Keratinocyte (primary cell): ENCODE measurements at regions not wholly inside any gene's neighbourhood (a gene's known extent, or its start where the extent isn't known, plus 50 kb on each side); places are given as distances from the start of the nearest gene placed in this dataset.

Source experiments
- DNase-seq: peaks from one replicate; pipeline ENCODE4 v3.0.0-alpha.2; 2011; ENCODE audit warnings: low read depth, missing footprints, low spot score
- FAIRE-seq: peaks from 2 replicates; lab custom pipeline; 2011; peaks lifted over from hg19 to GRCh38; lab: Jason Lieb, UNC
- H2AFZ ChIP-seq: 2 replicates; pipeline ENCODE4 v1.6.0; 2012; ENCODE audit warnings: low read length, control low read depth, inconsistent platforms; ENCODE audit not compliant: control insufficient read depth
- H3K27ac ChIP-seq: 2 replicates; pipeline ENCODE4 v1.5.1; 2011; ENCODE audit warnings: low read length; ENCODE audit not compliant: control insufficient read depth, insufficient read depth
- H3K27me3 ChIP-seq: 3 replicates; pipeline ENCODE4 v1.6.0; 2011; ENCODE audit warnings: low read length; ENCODE audit not compliant: control insufficient read depth, insufficient read depth; ENCODE audit errors: extremely low read depth
- H3K36me3 ChIP-seq, 2 experiments: 2 replicates in 1 of 2; 3 replicates in 1 of 2; pipeline ENCODE4 v1.5.1; 2011; ENCODE audit warnings: low read length in 2 of 2, mild to moderate bottlenecking in 1 of 2; ENCODE audit not compliant: control insufficient read depth in 2 of 2, insufficient read depth in 2 of 2; ENCODE audit errors: extremely low read depth in 1 of 2
- H3K4me1 ChIP-seq: 3 replicates; pipeline ENCODE4 v1.5.1; 2011; ENCODE audit warnings: low read length; ENCODE audit not compliant: control insufficient read depth, insufficient read depth; ENCODE audit errors: extremely low read depth
- H3K4me2 ChIP-seq: 3 replicates; pipeline ENCODE4 v1.6.0; 2011; ENCODE audit warnings: low read depth, low read length; ENCODE audit not compliant: control insufficient read depth, insufficient read depth; ENCODE audit errors: extremely low read depth
- H3K4me3 ChIP-seq, 3 experiments: fragments of 200-600 bp in 1 of 3; sonication (generic) in 1 of 3; 2 replicates in 2 of 3; 3 replicates in 1 of 3; pipeline ENCODE4 v1.5.1; 2011 to 2016; ENCODE audit warnings: low read length in 3 of 3, mild to moderate bottlenecking in 3 of 3, control low read depth in 2 of 3, inconsistent platforms in 1 of 3, low read depth in 1 of 3, mixed read lengths in 1 of 3, mixed run types in 1 of 3, moderate library complexity in 1 of 3; ENCODE audit not compliant: control insufficient read depth in 2 of 3, insufficient read depth in 2 of 3; ENCODE audit errors: extremely low read depth in 1 of 3
- H3K79me2 ChIP-seq: 2 replicates; pipeline ENCODE4 v1.6.0; 2012; ENCODE audit warnings: low read length; ENCODE audit not compliant: control insufficient read depth, insufficient read depth
- H3K9ac ChIP-seq: 3 replicates; pipeline ENCODE4 v1.6.0; 2011; ENCODE audit warnings: low read length; ENCODE audit not compliant: control insufficient read depth, insufficient read depth; ENCODE audit errors: extremely low read depth
- H3K9me1 ChIP-seq: 3 replicates; pipeline ENCODE4 v1.6.0; 2011; ENCODE audit warnings: low read length; ENCODE audit not compliant: control insufficient read depth, insufficient read depth; ENCODE audit errors: extremely low read depth
- H3K9me3 ChIP-seq: 2 replicates; pipeline ENCODE4 v1.5.1; 2012; ENCODE audit warnings: low read depth, low read length; ENCODE audit not compliant: control insufficient read depth
- H4K20me1 ChIP-seq: 3 replicates; pipeline ENCODE4 v1.6.0; 2011; ENCODE audit warnings: low read length; ENCODE audit not compliant: control insufficient read depth, insufficient read depth; ENCODE audit errors: extremely low read depth
- CTCF ChIP-seq, 3 experiments: IDR thresholded peaks in 1 of 3; conservative IDR thresholded peaks in 1 of 3; optimal IDR thresholded peaks in 1 of 3; 2 replicates in 2 of 3; 3 replicates in 1 of 3; pipeline versions ENCODE3 to v1.5.1; 2011; ENCODE audit warnings: low read length in 3 of 3, mild to moderate bottlenecking in 3 of 3, moderate library complexity in 2 of 3, control low read depth in 1 of 3, inconsistent platforms in 1 of 3; ENCODE audit not compliant: insufficient read depth in 2 of 3; ENCODE audit errors: extremely low read depth in 1 of 3
- EZH2 ChIP-seq: IDR thresholded peaks from one replicate; pipeline ENCODE4 v1.6.1; 2012; ENCODE audit warnings: inconsistent platforms, mild to moderate bottlenecking, low read length, moderate library complexity
- dilution Hi-C: fragments of 300-500 bp; cut with MboI; formaldehyde crosslinking; loops from one replicate; pipeline ENCODE4 v1.7.0; 2020; ENCODE audit warnings: low sequenced_read_pairs; ENCODE audit not compliant: extremely low pct_ligation_motif_present

GRCh38 chr12:66048835-66049537 lies 81.6 kb downstream of the LLPH start:
- FAIRE-seq (no peak), DNase-seq (no peak)
- H3K27ac ChIP-seq = no peak overlapping the region
- H3K36me3 ChIP-seq = no peaks in the 10 kb centered on the region
- no peak overlapping the region for H3K4me3 ChIP-seq
- H3K9ac ChIP-seq = no peak overlapping the region
- H3K79me2 ChIP-seq = no peaks in the 10 kb centered on the region
- no peaks in the 10 kb centered on the region for H3K9me1 ChIP-seq
- H4K20me1 ChIP-seq = no peaks in the 10 kb centered on the region
- peak overlapping the region; percentile 50 for H2AFZ ChIP-seq
- dilution Hi-C loops = no loop called here
- peaks cover 21% of the 10 kb centered on the region for H3K4me1 ChIP-seq
- H3K4me2 ChIP-seq = no peak overlapping the region
- TF ChIP-seq CTCF (optimal IDR thresholded peaks at IDR 0.05 in 1 of 3, IDR thresholded peaks at IDR 0.05 in 1 of 3, conservative IDR thresholded peaks at IDR 0.05 in 1 of 3; ENCODE audit: extremely low read depth in 1 of 3, insufficient read depth in 2 of 3, low read length in 3 of 3) = no peak
- TF ChIP-seq EZH2 = no peak
- no peaks in the 10 kb centered on the region for H3K27me3 ChIP-seq
- no peaks in the 10 kb centered on the region for H3K9me3 ChIP-seq

- no peaks in the 10 kb centered on the region for H3K27me3 ChIP-seq
- H3K4me3 ChIP-seq = no peak overlapping the region
- H3K4me2 ChIP-seq = no peak overlapping the region
- FAIRE-seq = no peak
- no peak for TF ChIP-seq EZH2
- TF ChIP-seq CTCF (optimal IDR thresholded peaks at IDR 0.05 in 1 of 3, IDR thresholded peaks at IDR 0.05 in 1 of 3, conservative IDR thresholded peaks at IDR 0.05 in 1 of 3; ENCODE audit: extremely low read depth in 1 of 3, insufficient read depth in 2 of 3, low read length in 3 of 3) = no peak
- H3K79me2 ChIP-seq = no peaks in the 10 kb centered on the region
- dilution Hi-C loops = no loop called here
- no peak overlapping the region for H3K9ac ChIP-seq
- no peaks in the 10 kb centered on the region for H4K20me1 ChIP-seq
- H3K36me3 ChIP-seq = no peaks in the 10 kb centered on the region
- H3K9me3 ChIP-seq = no peaks in the 10 kb centered on the region
- H3K9me1 ChIP-seq = no peaks in the 10 kb centered on the region
- no peak for DNase-seq
- peaks cover 21% of the 10 kb centered on the region for H3K4me1 ChIP-seq
- no peak overlapping the region for H2AFZ ChIP-seq
- H3K27ac ChIP-seq = no peak overlapping the region
These were observed 82.2 kb downstream of the LLPH start for GRCh38 chr12:66048218-66048834.
